SK-N-SH treated with all-trans-retinoic acid at 6 μM for 48 hours (cell line): ENCODE measurements at regions not wholly inside any gene's neighbourhood (a gene's known extent, or its start where the extent isn't known, plus 50 kb on each side); places are given as distances from the start of the nearest gene placed in this dataset.

Experiments
- ATAC-seq: fragments of 200-7000 bp; cut with Tn5 transposase; 3 replicates; pipeline ENCODE4 v1.9.1; 2020; ENCODE audit warnings: mild to moderate bottlenecking, moderate library complexity
- ARNTL ChIP-seq: fragments of 450-650 bp; formaldehyde crosslinking; IDR thresholded peaks from 2 replicates; pipeline ENCODE4 v1.5.0; 2020; ENCODE audit warnings: low read depth, mild to moderate bottlenecking, moderate library complexity, borderline replicate concordance
- BACH2 ChIP-seq: fragments of 250-450 bp; sonication (Bioruptor Pico); IDR thresholded peaks from 2 replicates; pipeline ENCODE4 v1.9.0; 2021; ENCODE audit warnings: mild to moderate bottlenecking, borderline replicate concordance
- ESRRG ChIP-seq: fragments of 250-450 bp; sonication (Bioruptor Pico); IDR thresholded peaks from 2 replicates; pipeline ENCODE4 v1.6.1; 2021; ENCODE audit warnings: mild to moderate bottlenecking
- GLIS3 ChIP-seq: fragments of 250-450 bp; sonication (Bioruptor Pico); IDR thresholded peaks from 2 replicates; pipeline ENCODE4 v1.5.0; 2020; ENCODE audit warnings: mild to moderate bottlenecking, moderate library complexity
- ISL1 ChIP-seq: fragments of 250-450 bp; sonication (Bioruptor Pico); IDR thresholded peaks from 2 replicates; pipeline ENCODE4 v2.1.2; 2022; ENCODE audit warnings: mild to moderate bottlenecking, moderate library complexity
- OSR1 ChIP-seq: fragments of 250-450 bp; sonication (Bioruptor Pico); IDR thresholded peaks from 2 replicates; pipeline ENCODE4 v1.8.0; 2022; ENCODE audit warnings: moderate library complexity, mild to moderate bottlenecking, inconsistent platforms
- PATZ1 ChIP-seq: fragments of 250-450 bp; sonication (Bioruptor Pico); IDR thresholded peaks from 2 replicates; pipeline ENCODE4 v1.8.0; 2020; ENCODE audit warnings: mild to moderate bottlenecking, moderate library complexity, borderline replicate concordance
- PPARA ChIP-seq: fragments of 250-450 bp; sonication (Bioruptor Pico); IDR thresholded peaks from 2 replicates; pipeline ENCODE4 v1.5.0; 2020; ENCODE audit warnings: mild to moderate bottlenecking, borderline replicate concordance
- TCF4 ChIP-seq: fragments of 250-450 bp; sonication (Bioruptor Pico); IDR thresholded peaks from 2 replicates; pipeline ENCODE4 v1.8.0; 2021; ENCODE audit warnings: mild to moderate bottlenecking, moderate library complexity, borderline replicate concordance
- TOX ChIP-seq: fragments of 250-450 bp; sonication (Bioruptor Pico); IDR thresholded peaks from 2 replicates; pipeline ENCODE4 v1.8.0; 2021; ENCODE audit warnings: mild to moderate bottlenecking, moderate library complexity, borderline replicate concordance
- ZC3H10 ChIP-seq: fragments of 250-450 bp; sonication (Bioruptor Pico); IDR thresholded peaks from 2 replicates; pipeline ENCODE4 v1.5.1; 2021; ENCODE audit warnings: mild to moderate bottlenecking, moderate library complexity
- ZFP3 ChIP-seq: fragments of 250-450 bp; sonication (Bioruptor Pico); IDR thresholded peaks from 2 replicates; pipeline ENCODE4 v1.5.0; 2020; ENCODE audit warnings: mild to moderate bottlenecking, moderate library complexity
- ZFP30 ChIP-seq: fragments of 450-650 bp; formaldehyde crosslinking; IDR thresholded peaks from 2 replicates; pipeline ENCODE4 v1.5.0; 2022; ENCODE audit warnings: mild to moderate bottlenecking, moderate library complexity
- ZNF565 ChIP-seq: fragments of 450-650 bp; formaldehyde crosslinking; conservative IDR thresholded peaks from 2 replicates; pipeline ENCODE4 v1.5.0; 2020; ENCODE audit warnings: low read depth, mild to moderate bottlenecking, moderate library complexity
- ZNF70 ChIP-seq: fragments of 450-650 bp; formaldehyde crosslinking; IDR thresholded peaks from 2 replicates; pipeline ENCODE4 v1.5.0; 2020; ENCODE audit warnings: mild to moderate bottlenecking, moderate library complexity
- ZNF8 ChIP-seq: fragments of 450-650 bp; formaldehyde crosslinking; IDR thresholded peaks from 2 replicates; pipeline ENCODE4 v1.5.0; 2020; ENCODE audit warnings: mild to moderate bottlenecking, moderate library complexity
- TF ChIP-seq, protein P1 (sequence below): fragments of 250-450 bp; sonication (Bioruptor Pico); IDR thresholded peaks from 2 replicates; pipeline ENCODE4 v1.5.0; 2020; ENCODE audit warnings: mild to moderate bottlenecking, moderate library complexity
- TF ChIP-seq, protein P2 (sequence below): fragments of 250-450 bp; sonication (Bioruptor Pico); IDR thresholded peaks from 2 replicates; pipeline ENCODE4 v1.8.0; 2021; ENCODE audit warnings: low read depth, mild to moderate bottlenecking, moderate library complexity, borderline replicate concordance
- TF ChIP-seq, protein P3 (sequence below): fragments of 250-450 bp; sonication (Bioruptor Pico); IDR thresholded peaks from 2 replicates; pipeline ENCODE4 v1.5.1; 2020; ENCODE audit warnings: low read depth, mild to moderate bottlenecking, moderate library complexity

DNA sequence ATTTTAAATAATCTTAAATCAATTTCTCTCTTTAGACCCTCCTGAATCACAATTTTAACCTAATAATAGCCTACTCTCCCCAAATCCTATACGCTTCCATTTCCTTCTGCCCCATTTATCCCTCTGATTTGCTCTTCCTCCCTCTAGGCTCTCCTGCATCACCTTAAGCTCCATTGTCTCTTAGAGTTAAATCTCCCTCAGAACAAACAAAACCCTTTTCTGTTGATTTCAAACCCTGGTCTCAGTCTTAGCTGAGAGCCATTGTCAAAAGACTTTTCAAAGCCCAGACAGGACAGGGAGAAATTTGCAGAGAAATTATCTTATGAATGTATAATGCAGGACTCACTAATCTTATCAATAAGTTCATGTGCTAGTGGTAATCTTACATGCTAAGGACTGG lies 106.1 kb downstream of the C12orf75 start (continued):
- TF ChIP-seq, protein P1, sequence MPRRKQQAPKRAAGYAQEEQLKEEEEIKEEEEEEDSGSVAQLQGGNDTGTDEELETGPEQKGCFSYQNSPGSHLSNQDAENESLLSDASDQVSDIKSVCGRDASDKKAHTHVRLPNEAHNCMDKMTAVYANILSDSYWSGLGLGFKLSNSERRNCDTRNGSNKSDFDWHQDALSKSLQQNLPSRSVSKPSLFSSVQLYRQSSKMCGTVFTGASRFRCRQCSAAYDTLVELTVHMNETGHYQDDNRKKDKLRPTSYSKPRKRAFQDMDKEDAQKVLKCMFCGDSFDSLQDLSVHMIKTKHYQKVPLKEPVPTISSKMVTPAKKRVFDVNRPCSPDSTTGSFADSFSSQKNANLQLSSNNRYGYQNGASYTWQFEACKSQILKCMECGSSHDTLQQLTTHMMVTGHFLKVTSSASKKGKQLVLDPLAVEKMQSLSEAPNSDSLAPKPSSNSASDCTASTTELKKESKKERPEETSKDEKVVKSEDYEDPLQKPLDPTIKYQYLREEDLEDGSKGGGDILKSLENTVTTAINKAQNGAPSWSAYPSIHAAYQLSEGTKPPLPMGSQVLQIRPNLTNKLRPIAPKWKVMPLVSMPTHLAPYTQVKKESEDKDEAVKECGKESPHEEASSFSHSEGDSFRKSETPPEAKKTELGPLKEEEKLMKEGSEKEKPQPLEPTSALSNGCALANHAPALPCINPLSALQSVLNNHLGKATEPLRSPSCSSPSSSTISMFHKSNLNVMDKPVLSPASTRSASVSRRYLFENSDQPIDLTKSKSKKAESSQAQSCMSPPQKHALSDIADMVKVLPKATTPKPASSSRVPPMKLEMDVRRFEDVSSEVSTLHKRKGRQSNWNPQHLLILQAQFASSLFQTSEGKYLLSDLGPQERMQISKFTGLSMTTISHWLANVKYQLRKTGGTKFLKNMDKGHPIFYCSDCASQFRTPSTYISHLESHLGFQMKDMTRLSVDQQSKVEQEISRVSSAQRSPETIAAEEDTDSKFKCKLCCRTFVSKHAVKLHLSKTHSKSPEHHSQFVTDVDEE (CRISPR knock-in tag) = no peak
- TF ChIP-seq OSR1 (CRISPR knock-in tag) (no peak), ZNF8 (CRISPR knock-in tag) (no peak), TCF4 (CRISPR knock-in tag) (no peak), ZNF70 (CRISPR knock-in tag) (no peak)

- no peak for ATAC-seq
- TF ChIP-seq TCF4 (CRISPR knock-in tag) = no peak
These were observed 109.7 kb downstream of the C12orf75 start for GRCh38 chr12:105440037-105440664.

DNA sequence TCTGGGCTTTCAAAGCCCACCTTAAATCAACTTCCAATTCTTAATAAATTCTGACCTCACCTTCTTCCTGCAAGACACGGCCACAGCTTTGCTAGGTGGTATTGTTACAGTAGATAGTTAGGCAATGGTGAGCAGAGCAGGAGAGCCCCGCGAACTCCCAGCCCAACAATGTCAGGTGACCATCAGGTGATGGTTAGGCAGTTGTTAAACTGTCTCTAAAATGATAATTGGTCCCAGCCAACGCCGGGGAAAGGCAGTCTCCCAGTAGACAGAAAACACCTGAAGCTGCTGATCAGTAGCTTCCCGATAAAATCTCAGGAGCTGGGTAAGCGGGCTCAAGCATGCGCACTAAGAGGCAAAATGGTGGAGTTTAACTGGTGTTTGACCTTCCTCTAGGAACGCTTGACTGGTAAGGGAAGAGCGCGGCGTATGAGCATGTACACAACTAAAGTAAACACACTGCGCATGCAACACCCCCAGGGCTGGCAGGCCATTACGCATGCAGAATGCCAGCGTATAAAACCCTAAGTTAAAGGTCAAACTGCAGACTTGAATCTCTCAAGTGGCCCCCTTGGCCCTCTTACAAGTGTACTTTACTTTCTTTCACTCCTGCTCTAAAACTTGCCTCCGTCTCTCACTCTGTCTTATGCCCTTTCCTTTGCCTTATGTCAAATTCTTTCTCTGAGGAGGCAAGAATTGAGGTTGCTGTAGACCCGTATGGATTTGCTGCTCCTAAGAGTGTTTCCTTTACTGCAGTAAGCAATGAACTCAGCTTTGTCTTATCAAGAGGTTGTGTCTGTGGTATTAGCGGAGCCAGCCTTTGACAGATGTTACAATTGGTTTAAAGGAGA lies 113.5 kb downstream of the C12orf75 start:
- TF ChIP-seq, protein P2, sequence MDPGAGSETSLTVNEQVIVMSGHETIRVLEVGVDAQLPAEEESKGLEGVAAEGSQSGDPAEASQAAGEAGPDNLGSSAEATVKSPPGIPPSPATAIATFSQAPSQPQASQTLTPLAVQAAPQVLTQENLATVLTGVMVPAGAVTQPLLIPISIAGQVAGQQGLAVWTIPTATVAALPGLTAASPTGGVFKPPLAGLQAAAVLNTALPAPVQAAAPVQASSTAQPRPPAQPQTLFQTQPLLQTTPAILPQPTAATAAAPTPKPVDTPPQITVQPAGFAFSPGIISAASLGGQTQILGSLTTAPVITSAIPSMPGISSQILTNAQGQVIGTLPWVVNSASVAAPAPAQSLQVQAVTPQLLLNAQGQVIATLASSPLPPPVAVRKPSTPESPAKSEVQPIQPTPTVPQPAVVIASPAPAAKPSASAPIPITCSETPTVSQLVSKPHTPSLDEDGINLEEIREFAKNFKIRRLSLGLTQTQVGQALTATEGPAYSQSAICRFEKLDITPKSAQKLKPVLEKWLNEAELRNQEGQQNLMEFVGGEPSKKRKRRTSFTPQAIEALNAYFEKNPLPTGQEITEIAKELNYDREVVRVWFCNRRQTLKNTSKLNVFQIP (CRISPR knock-in tag) = no peak
- TF ChIP-seq GLIS3 (CRISPR knock-in tag) = no peak
- no peak for TF ChIP-seq PPARA
- TF ChIP-seq OSR1 (CRISPR knock-in tag) = no peak
- TF ChIP-seq ZC3H10 (CRISPR knock-in tag) = no peak
- TF ChIP-seq ESRRG (CRISPR knock-in tag) = no peak
- TF ChIP-seq ZFP30 (CRISPR knock-in tag) = no peak
- no peak for TF ChIP-seq BACH2 (CRISPR knock-in tag)
- ATAC-seq = peak; percentile 65

DNA sequence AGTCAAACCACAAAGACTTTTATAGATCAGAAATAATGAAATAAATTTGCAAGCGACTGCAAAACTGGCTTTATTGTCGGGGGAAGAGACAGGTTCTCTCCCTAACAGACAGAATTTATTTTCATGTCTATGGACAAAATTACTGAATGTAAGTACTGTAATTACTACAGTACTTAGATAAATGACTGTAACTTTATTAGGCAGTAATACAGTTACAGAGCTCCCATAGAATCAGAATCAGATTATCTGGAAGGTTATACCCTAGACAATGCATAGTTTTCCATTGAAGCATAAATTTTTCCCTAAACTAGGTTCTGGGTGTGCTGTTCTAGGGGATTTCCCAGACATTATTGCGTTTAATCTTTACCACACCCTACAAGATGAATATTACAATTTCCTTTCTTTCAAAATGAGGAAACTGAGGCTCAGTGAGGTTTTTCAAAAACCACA lies 114.2 kb downstream of the C12orf75 start:
- TF ChIP-seq TOX (CRISPR knock-in tag) (no peak), ZC3H10 (CRISPR knock-in tag) (peak; percentile 43; the same call in 1 of the 2 replicates), TCF4 (CRISPR knock-in tag) (no peak), PATZ1 (CRISPR knock-in tag) (peak; percentile 43; the same call in 1 of the 2 replicates), ESRRG (CRISPR knock-in tag) (no peak), ARNTL (CRISPR knock-in tag) (no peak), ZFP3 (CRISPR knock-in tag) (no peak), PPARA (no peak), BACH2 (CRISPR knock-in tag) (no peak), OSR1 (CRISPR knock-in tag) (no peak), ZNF8 (CRISPR knock-in tag) (no peak), ZFP30 (CRISPR knock-in tag) (no peak), ISL1 (CRISPR knock-in tag) (peak; percentile 93), ZNF565 (CRISPR knock-in tag) (no peak)
- TF ChIP-seq, protein P3, sequence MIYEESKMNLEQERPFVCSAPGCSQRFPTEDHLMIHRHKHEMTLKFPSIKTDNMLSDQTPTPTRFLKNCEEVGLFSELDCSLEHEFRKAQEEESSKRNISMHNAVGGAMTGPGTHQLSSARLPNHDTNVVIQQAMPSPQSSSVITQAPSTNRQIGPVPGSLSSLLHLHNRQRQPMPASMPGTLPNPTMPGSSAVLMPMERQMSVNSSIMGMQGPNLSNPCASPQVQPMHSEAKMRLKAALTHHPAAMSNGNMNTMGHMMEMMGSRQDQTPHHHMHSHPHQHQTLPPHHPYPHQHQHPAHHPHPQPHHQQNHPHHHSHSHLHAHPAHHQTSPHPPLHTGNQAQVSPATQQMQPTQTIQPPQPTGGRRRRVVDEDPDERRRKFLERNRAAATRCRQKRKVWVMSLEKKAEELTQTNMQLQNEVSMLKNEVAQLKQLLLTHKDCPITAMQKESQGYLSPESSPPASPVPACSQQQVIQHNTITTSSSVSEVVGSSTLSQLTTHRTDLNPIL (CRISPR knock-in tag) = 0 out of 2 replicates have a peak, but pooled peaks have one; percentile 46
- TF ChIP-seq, protein P2 (CRISPR knock-in tag) = peak; percentile 32; the same call in 1 of the 2 replicates
- TF ChIP-seq, protein P1 (CRISPR knock-in tag) = no peak
- ATAC-seq = peak; percentile 85
